HepG2 (cell line): ENCODE measurements at regions not wholly inside any gene's neighbourhood (a gene's known extent, or its start where the extent isn't known, plus 50 kb on each side); places are given as distances from the start of the nearest gene placed in this dataset.

Experiments used
- AKAP8 ChIP-seq: sonication (generic); formaldehyde crosslinking; IDR thresholded peaks from 2 replicates; pipeline ENCODE4 v1.5.1; 2020; ENCODE audit warnings: mild to moderate bottlenecking, missing genetic modification reagents
- ELF1 ChIP-seq: sonication (generic); formaldehyde crosslinking; IDR thresholded peaks from 2 replicates; pipeline ENCODE4 v1.4.0; 2020; ENCODE audit warnings: missing genetic modification reagents
- FOXK2 ChIP-seq: fragments of 450-650 bp; IDR thresholded peaks from 2 replicates; pipeline ENCODE4 v1.6.1; 2016
- FOXO1 ChIP-seq: sonication (generic); formaldehyde crosslinking; IDR thresholded peaks from 2 replicates; pipeline ENCODE4 v1.4.0; 2020; ENCODE audit warnings: missing genetic modification reagents
- MEF2D ChIP-seq: sonication (generic); formaldehyde crosslinking; IDR thresholded peaks from 2 replicates; pipeline ENCODE4 v1.5.1; 2020; ENCODE audit warnings: mild to moderate bottlenecking, missing genetic modification reagents
- MTA1 ChIP-seq: sonication (generic); formaldehyde crosslinking; IDR thresholded peaks from 2 replicates; pipeline ENCODE4 v1.4.0; 2020; ENCODE audit warnings: missing genetic modification reagents, mild to moderate bottlenecking, borderline replicate concordance
- MXD4 ChIP-seq: IDR thresholded peaks from 2 replicates; pipeline ENCODE4 v1.6.1; 2016; ENCODE audit warnings: mild to moderate bottlenecking, missing biosample characterization, missing genetic modification reagents
- PHF21A ChIP-seq: sonication (generic); formaldehyde crosslinking; IDR thresholded peaks from 2 replicates; pipeline ENCODE4 v1.5.0; 2020; ENCODE audit warnings: mild to moderate bottlenecking, missing genetic modification reagents
- POLR2G ChIP-seq: fragments of 200-400 bp; formaldehyde crosslinking; IDR thresholded peaks from 2 replicates; pipeline ENCODE4 v1.6.1; 2018; ENCODE audit warnings: mild to moderate bottlenecking, low read depth, low read length, moderate library complexity
- SOX5 ChIP-seq: IDR thresholded peaks from 2 replicates; pipeline ENCODE4 v1.6.1; 2016; ENCODE audit warnings: borderline replicate concordance
- THAP11 ChIP-seq: IDR thresholded peaks from 2 replicates; pipeline ENCODE4 v1.6.1; 2016; ENCODE audit warnings: missing biosample characterization, missing genetic modification reagents
- ZFP36 ChIP-seq: fragments of 150-350 bp; IDR thresholded peaks from 2 replicates; pipeline ENCODE4 v1.6.1; 2018; ENCODE audit warnings: borderline replicate concordance, low read length, low read depth; ENCODE audit not compliant: partially characterized antibody
- ZNF430 ChIP-seq: sonication (generic); formaldehyde crosslinking; IDR thresholded peaks from 2 replicates; pipeline ENCODE4 v1.9.0; 2021; ENCODE audit warnings: mild to moderate bottlenecking, missing genetic modification reagents
- ZNF451 ChIP-seq: sonication (generic); formaldehyde crosslinking; IDR thresholded peaks from 2 replicates; pipeline ENCODE4 v1.5.0; 2020; ENCODE audit warnings: mild to moderate bottlenecking, missing genetic modification reagents
- ZNF564 ChIP-seq: sonication (generic); formaldehyde crosslinking; IDR thresholded peaks from 2 replicates; pipeline ENCODE4 v1.8.1; 2023; ENCODE audit warnings: mild to moderate bottlenecking, missing genetic modification reagents
- ZNF773 ChIP-seq: sonication (generic); formaldehyde crosslinking; IDR thresholded peaks from 2 replicates; pipeline ENCODE4 v1.4.0; 2020; ENCODE audit warnings: missing genetic modification reagents, borderline replicate concordance
- ZNF839 ChIP-seq: sonication (generic); formaldehyde crosslinking; IDR thresholded peaks from 2 replicates; pipeline ENCODE4 v1.4.0; 2020; ENCODE audit warnings: missing genetic modification reagents, mild to moderate bottlenecking, borderline replicate concordance
- ZNF878 ChIP-seq: sonication (generic); formaldehyde crosslinking; IDR thresholded peaks from 2 replicates; pipeline ENCODE4 v1.8.1; 2023; ENCODE audit warnings: mild to moderate bottlenecking, missing genetic modification reagents, moderate library complexity
- TF ChIP-seq, protein P1 (sequence below): sonication (generic); formaldehyde crosslinking; IDR thresholded peaks from 2 replicates; pipeline ENCODE4 v1.5.0; 2020; ENCODE audit warnings: mild to moderate bottlenecking, low read depth, missing genetic modification reagents, borderline replicate concordance
- TF ChIP-seq, protein P2 (sequence below): sonication (generic); formaldehyde crosslinking; IDR thresholded peaks from 2 replicates; pipeline ENCODE4 v1.4.0; 2020; ENCODE audit warnings: missing genetic modification reagents
- TF ChIP-seq, protein P3 (sequence below), 2 experiments: IDR thresholded peaks; 2 replicates each; pipeline ENCODE4 v1.6.1; 2011 to 2012; ENCODE audit warnings: low read length in 2 of 2, borderline replicate concordance in 1 of 2, low read depth in 1 of 2, mild to moderate bottlenecking in 1 of 2, moderate library complexity in 1 of 2
- TF ChIP-seq, protein P4 (sequence below): sonication (generic); formaldehyde crosslinking; conservative IDR thresholded peaks from 2 replicates; pipeline ENCODE4 v1.8.0; 2022; ENCODE audit warnings: missing genetic modification reagents

DNA sequence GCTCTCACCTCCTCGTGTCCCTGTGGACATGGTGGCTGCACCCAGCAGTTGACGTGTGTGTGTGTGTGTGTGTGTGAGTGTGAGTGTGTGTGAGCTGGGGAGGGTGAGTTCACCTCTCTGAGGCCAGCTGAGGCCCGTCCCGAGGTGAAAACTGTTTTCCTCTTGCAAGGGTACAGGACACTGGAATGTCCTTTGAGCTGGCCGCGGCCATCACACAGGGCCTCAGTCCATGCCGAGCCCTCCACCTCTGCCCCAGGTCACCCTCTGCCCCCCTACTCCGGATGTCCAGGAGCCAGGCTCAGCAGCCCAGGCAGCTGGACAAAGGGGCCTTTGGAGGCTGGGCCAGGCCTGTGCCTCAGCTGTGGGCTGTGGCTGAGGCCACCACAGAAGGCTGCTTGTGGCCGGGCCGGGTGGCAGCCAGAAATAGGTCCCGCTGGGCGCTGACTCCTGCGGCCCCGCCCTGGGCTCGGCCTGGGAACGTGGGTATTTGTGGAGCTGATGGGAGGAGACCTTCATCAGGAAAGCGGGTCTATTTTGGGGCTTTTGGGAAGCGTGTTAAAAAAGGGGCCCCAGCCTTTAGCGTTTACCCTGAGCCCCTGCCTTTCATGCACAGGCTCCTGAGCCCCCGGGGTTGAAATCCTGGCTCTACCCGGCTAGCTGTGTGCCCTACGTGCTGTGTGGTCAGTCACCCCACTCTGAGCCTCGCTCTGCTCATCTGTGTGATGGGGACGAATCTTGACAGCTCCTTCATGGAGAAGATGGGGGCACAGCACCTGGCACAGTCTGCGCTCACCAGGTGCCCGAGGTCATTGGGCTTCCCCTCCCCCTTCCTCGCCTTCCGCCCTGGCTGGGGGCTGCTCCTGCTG, 75.1 kb upstream of the IER5L start (continued):
- peak; percentile 98 for TF ChIP-seq PHF21A (CRISPR knock-in tag)
- TF ChIP-seq, protein P1, sequence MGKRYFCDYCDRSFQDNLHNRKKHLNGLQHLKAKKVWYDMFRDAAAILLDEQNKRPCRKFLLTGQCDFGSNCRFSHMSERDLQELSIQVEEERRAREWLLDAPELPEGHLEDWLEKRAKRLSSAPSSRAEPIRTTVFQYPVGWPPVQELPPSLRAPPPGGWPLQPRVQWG (CRISPR knock-in tag), result no peak
- no peak for TF ChIP-seq AKAP8
- TF ChIP-seq, protein P2, sequence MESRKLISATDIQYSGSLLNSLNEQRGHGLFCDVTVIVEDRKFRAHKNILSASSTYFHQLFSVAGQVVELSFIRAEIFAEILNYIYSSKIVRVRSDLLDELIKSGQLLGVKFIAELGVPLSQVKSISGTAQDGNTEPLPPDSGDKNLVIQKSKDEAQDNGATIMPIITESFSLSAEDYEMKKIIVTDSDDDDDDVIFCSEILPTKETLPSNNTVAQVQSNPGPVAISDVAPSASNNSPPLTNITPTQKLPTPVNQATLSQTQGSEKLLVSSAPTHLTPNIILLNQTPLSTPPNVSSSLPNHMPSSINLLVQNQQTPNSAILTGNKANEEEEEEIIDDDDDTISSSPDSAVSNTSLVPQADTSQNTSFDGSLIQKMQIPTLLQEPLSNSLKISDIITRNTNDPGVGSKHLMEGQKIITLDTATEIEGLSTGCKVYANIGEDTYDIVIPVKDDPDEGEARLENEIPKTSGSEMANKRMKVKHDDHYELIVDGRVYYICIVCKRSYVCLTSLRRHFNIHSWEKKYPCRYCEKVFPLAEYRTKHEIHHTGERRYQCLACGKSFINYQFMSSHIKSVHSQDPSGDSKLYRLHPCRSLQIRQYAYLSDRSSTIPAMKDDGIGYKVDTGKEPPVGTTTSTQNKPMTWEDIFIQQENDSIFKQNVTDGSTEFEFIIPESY, result peak; percentile 41; the same call in 1 of the 2 replicates
- peak; percentile 56; the same call in 1 of the 2 replicates for TF ChIP-seq ZNF564
- TF ChIP-seq ZNF878 (CRISPR knock-in tag), result peak; percentile 56; the same call in 1 of the 2 replicates
- 0 out of 2 replicates have a peak, but pooled peaks have one; percentile 33 for TF ChIP-seq ELF1 (CRISPR knock-in tag)
- peak; percentile 75 for TF ChIP-seq THAP11 (CRISPR knock-in tag)
- no peak for TF ChIP-seq ZFP36
- peak; percentile 86 for TF ChIP-seq MEF2D (CRISPR knock-in tag)
- TF ChIP-seq ZNF773, result no peak
- TF ChIP-seq FOXO1 (CRISPR knock-in tag), result peak; percentile 64; the same call in 1 of the 2 replicates
- 0 out of 2 replicates have a peak, but pooled peaks have one; percentile 37 for TF ChIP-seq ZNF839 (CRISPR knock-in tag)
- TF ChIP-seq SOX5, result peak; percentile 72; the same call in 1 of the 2 replicates
- peak; percentile 54; the same call in 1 of the 2 replicates for TF ChIP-seq MTA1
- no peak for TF ChIP-seq FOXK2
- TF ChIP-seq POLR2G, result peak; percentile 21; the same call in 1 of the 2 replicates
- TF ChIP-seq ZNF451 (CRISPR knock-in tag), result peak; percentile 77; the same call in 1 of the 2 replicates
- TF ChIP-seq, protein P3, sequence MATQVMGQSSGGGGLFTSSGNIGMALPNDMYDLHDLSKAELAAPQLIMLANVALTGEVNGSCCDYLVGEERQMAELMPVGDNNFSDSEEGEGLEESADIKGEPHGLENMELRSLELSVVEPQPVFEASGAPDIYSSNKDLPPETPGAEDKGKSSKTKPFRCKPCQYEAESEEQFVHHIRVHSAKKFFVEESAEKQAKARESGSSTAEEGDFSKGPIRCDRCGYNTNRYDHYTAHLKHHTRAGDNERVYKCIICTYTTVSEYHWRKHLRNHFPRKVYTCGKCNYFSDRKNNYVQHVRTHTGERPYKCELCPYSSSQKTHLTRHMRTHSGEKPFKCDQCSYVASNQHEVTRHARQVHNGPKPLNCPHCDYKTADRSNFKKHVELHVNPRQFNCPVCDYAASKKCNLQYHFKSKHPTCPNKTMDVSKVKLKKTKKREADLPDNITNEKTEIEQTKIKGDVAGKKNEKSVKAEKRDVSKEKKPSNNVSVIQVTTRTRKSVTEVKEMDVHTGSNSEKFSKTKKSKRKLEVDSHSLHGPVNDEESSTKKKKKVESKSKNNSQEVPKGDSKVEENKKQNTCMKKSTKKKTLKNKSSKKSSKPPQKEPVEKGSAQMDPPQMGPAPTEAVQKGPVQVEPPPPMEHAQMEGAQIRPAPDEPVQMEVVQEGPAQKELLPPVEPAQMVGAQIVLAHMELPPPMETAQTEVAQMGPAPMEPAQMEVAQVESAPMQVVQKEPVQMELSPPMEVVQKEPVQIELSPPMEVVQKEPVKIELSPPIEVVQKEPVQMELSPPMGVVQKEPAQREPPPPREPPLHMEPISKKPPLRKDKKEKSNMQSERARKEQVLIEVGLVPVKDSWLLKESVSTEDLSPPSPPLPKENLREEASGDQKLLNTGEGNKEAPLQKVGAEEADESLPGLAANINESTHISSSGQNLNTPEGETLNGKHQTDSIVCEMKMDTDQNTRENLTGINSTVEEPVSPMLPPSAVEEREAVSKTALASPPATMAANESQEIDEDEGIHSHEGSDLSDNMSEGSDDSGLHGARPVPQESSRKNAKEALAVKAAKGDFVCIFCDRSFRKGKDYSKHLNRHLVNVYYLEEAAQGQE (IDR thresholded peaks at IDR 0.05; ENCODE audit: borderline replicate concordance in 1 of 2, low read depth in 1 of 2, low read length in 2 of 2), result no peak
- no peak for TF ChIP-seq ZNF430 (CRISPR knock-in tag)
- TF ChIP-seq MXD4 (CRISPR knock-in tag), result no peak; the same call in 1 of the 2 replicates
- TF ChIP-seq, protein P4, sequence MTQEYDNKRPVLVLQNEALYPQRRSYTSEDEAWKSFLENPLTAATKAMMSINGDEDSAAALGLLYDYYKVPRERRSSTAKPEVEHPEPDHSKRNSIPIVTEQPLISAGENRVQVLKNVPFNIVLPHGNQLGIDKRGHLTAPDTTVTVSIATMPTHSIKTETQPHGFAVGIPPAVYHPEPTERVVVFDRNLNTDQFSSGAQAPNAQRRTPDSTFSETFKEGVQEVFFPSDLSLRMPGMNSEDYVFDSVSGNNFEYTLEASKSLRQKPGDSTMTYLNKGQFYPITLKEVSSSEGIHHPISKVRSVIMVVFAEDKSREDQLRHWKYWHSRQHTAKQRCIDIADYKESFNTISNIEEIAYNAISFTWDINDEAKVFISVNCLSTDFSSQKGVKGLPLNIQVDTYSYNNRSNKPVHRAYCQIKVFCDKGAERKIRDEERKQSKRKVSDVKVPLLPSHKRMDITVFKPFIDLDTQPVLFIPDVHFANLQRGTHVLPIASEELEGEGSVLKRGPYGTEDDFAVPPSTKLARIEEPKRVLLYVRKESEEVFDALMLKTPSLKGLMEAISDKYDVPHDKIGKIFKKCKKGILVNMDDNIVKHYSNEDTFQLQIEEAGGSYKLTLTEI (CRISPR knock-in tag), result no peak
